H9 (cell line): ENCODE measurements at regions not wholly inside any gene's neighbourhood (a gene's known extent, or its start where the extent isn't known, plus 50 kb on each side); places are given as distances from the start of the nearest gene placed in this dataset.

Source experiments
- DNase-seq: peaks from one replicate; pipeline ENCODE4 v3.0.0-alpha.2; 2017
- H2AFZ ChIP-seq: one replicate; pipeline ENCODE4 v1.6.1; 2013; ENCODE audit warnings: mild to moderate bottlenecking, low read length, control low read depth, moderate library complexity
- H2AK5ac ChIP-seq: 2 replicates; pipeline ENCODE4 v1.6.1; 2013; ENCODE audit warnings: low read length, control low read depth, mixed read lengths; ENCODE audit not compliant: insufficient read length
- H2BK120ac ChIP-seq: one replicate; pipeline ENCODE4 v1.6.1; 2013; ENCODE audit warnings: low read depth, mild to moderate bottlenecking, low read length, control low read depth, inconsistent platforms; ENCODE audit not compliant: poor library complexity, severe bottlenecking
- H2BK12ac ChIP-seq: 2 replicates; pipeline ENCODE4 v1.6.1; 2013; ENCODE audit warnings: low read length, control low read depth, mixed read lengths, low read depth; ENCODE audit not compliant: insufficient read length
- H2BK15ac ChIP-seq: 2 replicates; pipeline ENCODE4 v1.6.1; 2013; ENCODE audit warnings: low read depth, low read length, control low read depth
- H2BK20ac ChIP-seq: one replicate; pipeline ENCODE4 v1.6.1; 2013; ENCODE audit warnings: low read depth, mild to moderate bottlenecking, low read length, control low read depth, inconsistent platforms; ENCODE audit not compliant: poor library complexity, severe bottlenecking
- H2BK5ac ChIP-seq: 2 replicates; pipeline ENCODE4 v1.6.1; 2013; ENCODE audit warnings: low read length, control low read depth, mixed read lengths; ENCODE audit not compliant: insufficient read length
- H3K14ac ChIP-seq: 2 replicates; pipeline ENCODE4 v1.6.1; 2013; ENCODE audit warnings: low read length, control low read depth; ENCODE audit not compliant: insufficient read depth
- H3K18ac ChIP-seq: 2 replicates; pipeline ENCODE4 v1.6.1; 2013; ENCODE audit warnings: low read depth, mild to moderate bottlenecking, mixed read lengths, low read length, control low read depth; ENCODE audit not compliant: insufficient read length
- H3K23ac ChIP-seq: 2 replicates; pipeline ENCODE4 v1.6.1; 2013; ENCODE audit warnings: low read length, control low read depth, mixed read lengths, low read depth; ENCODE audit not compliant: insufficient read length
- H3K23me2 ChIP-seq: 2 replicates; pipeline ENCODE4 v1.6.1; 2013; ENCODE audit warnings: low read depth, mild to moderate bottlenecking, mixed read lengths, low read length, control low read depth; ENCODE audit not compliant: insufficient read length, poor library complexity, severe bottlenecking
- H3K27ac ChIP-seq: 2 replicates; pipeline ENCODE4 v1.5.1; 2013; ENCODE audit warnings: low read length, control low read depth, mixed read lengths, low read depth; ENCODE audit not compliant: insufficient read length
- H3K27me3 ChIP-seq: 2 replicates; pipeline ENCODE4 v1.6.1; 2013; ENCODE audit warnings: low read length, control low read depth, inconsistent platforms; ENCODE audit not compliant: insufficient read depth
- H3K4ac ChIP-seq: 2 replicates; pipeline ENCODE4 v1.6.1; 2013; ENCODE audit warnings: low read depth, mild to moderate bottlenecking, control low read depth, inconsistent platforms, low read length, moderate library complexity
- H3K4me1 ChIP-seq: 2 replicates; pipeline ENCODE4 v1.6.1; 2013; ENCODE audit warnings: low read length, control low read depth, inconsistent platforms; ENCODE audit not compliant: insufficient read depth
- H3K4me2 ChIP-seq: 2 replicates; pipeline ENCODE4 v1.6.1; 2013; ENCODE audit warnings: low read length, control low read depth, mixed read lengths; ENCODE audit not compliant: insufficient read length, insufficient read depth
- H3K56ac ChIP-seq: 2 replicates; pipeline ENCODE4 v1.6.1; 2013; ENCODE audit warnings: low read depth, mild to moderate bottlenecking, mixed read lengths, low read length, control low read depth; ENCODE audit not compliant: insufficient read length
- H3K79me1 ChIP-seq: 2 replicates; pipeline ENCODE4 v1.6.1; 2013; ENCODE audit warnings: low read depth, mild to moderate bottlenecking, moderate library complexity, low read length, control low read depth, inconsistent platforms; ENCODE audit not compliant: insufficient read depth, poor library complexity, severe bottlenecking
- H3K79me2 ChIP-seq: 2 replicates; pipeline ENCODE4 v1.6.1; 2013; ENCODE audit warnings: low read length, control low read depth, inconsistent platforms; ENCODE audit not compliant: insufficient read depth
- H3K9ac ChIP-seq: 2 replicates; pipeline ENCODE4 v1.6.1; 2013; ENCODE audit warnings: low read length, control low read depth, mixed read lengths; ENCODE audit not compliant: insufficient read length; ENCODE audit errors: extremely low read depth
- H3K9me3 ChIP-seq: one replicate; pipeline ENCODE4 v1.6.1; 2013; ENCODE audit warnings: low read depth, low read length, inconsistent platforms; ENCODE audit not compliant: control insufficient read depth
- H3T11ph ChIP-seq: one replicate; pipeline ENCODE4 v1.6.1; 2013; ENCODE audit warnings: mild to moderate bottlenecking, low read length, control low read depth, inconsistent platforms
- H4K20me1 ChIP-seq: one replicate; pipeline ENCODE4 v1.6.1; 2013; ENCODE audit not compliant: control insufficient read depth, insufficient read length, insufficient read depth
- H4K5ac ChIP-seq: 2 replicates; pipeline ENCODE4 v1.6.1; 2013; ENCODE audit warnings: low read depth, mild to moderate bottlenecking, mixed read lengths, low read length, control low read depth; ENCODE audit not compliant: insufficient read length
- H4K8ac ChIP-seq: replicated peaks from 2 replicates; pipeline ENCODE4 v1.6.1; 2013; ENCODE audit warnings: low read length, control low read depth, mixed read lengths, low read depth; ENCODE audit not compliant: insufficient read length
- H4K91ac ChIP-seq: 2 replicates; pipeline ENCODE4 v1.6.1; 2013; ENCODE audit warnings: low read depth, mild to moderate bottlenecking, moderate library complexity, mixed read lengths, low read length, control low read depth; ENCODE audit not compliant: insufficient read length
- H3K27ac Mint-ChIP-seq, 3 experiments: 2 replicates in 2 of 3; 3 replicates in 1 of 3; pipeline ENCODE4 v1.8.0; 2020 to 2021; ENCODE audit warnings: mixed read lengths in 3 of 3, mild to moderate bottlenecking in 1 of 3, moderate library complexity in 1 of 3
- H3K27me3 Mint-ChIP-seq: 2 replicates; pipeline ENCODE4 v1.8.0; 2021; ENCODE audit warnings: low read depth, mild to moderate bottlenecking, moderate library complexity, mixed read lengths
- H3K36me3 Mint-ChIP-seq, 3 experiments: 2 replicates in 2 of 3; 3 replicates in 1 of 3; pipeline ENCODE4 v1.8.0; 2020 to 2021; ENCODE audit warnings: low read depth in 3 of 3, mixed read lengths in 3 of 3; ENCODE audit not compliant: insufficient read depth in 1 of 3
- H3K4me1 Mint-ChIP-seq, 2 experiments: 2 replicates each; pipeline ENCODE4 v1.8.0; 2020; ENCODE audit warnings: mixed read lengths in 2 of 2
- H3K4me3 Mint-ChIP-seq, 2 experiments: 2 replicates in 1 of 2; 3 replicates in 1 of 2; pipeline ENCODE4 v1.8.0; 2020 to 2021; ENCODE audit warnings: mild to moderate bottlenecking in 2 of 2, mixed read lengths in 2 of 2, moderate library complexity in 1 of 2
- H3K9me3 Mint-ChIP-seq, 2 experiments: 2 replicates in 1 of 2; 3 replicates in 1 of 2; pipeline ENCODE4 v1.8.0; 2020; ENCODE audit warnings: mild to moderate bottlenecking in 2 of 2, mixed read lengths in 2 of 2, moderate library complexity in 1 of 2
- WGBS: extraction: QIAGEN DNeasy Blood & Tissue Kit; methylation state at CpG from one replicate; pipeline ENCODE4 v1.1.7; 2013; ENCODE audit warnings: missing lambda C conversion rate, low lambda C conversion rate, mixed read lengths; ENCODE audit not compliant: insufficient read length; ENCODE audit errors: extremely low coverage; 5-methylcytosine and 5-hydroxymethylcytosine counted together
- TF ChIP-seq, protein P1 (sequence below): fragments of 200-600 bp; sonication (generic); conservative IDR thresholded peaks from 3 replicates; pipeline ENCODE4 v1.8.0; 2021; ENCODE audit warnings: antibody characterized with exemption, mild to moderate bottlenecking

DNA sequence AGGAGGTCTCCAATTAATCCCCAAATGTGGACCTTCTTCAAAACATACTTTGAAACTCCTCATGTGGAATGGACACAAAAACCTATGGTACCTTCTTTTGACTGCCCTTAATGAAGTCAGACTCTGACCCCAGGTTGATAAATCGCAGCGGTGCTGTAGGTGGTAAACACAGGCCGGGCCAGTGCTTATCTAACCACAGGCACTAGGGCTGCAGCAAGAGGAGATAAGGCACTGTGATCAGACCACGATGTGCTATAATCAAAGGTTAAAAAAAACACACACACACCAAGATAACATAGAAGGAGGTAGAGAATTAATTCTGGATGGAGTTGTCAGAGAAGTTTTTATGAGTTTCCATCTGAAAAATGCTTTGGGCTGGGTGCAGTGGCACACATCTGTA, 52.3 kb upstream of the SIPA1L2 start:
- WGBS: no CpG with 5 or more reads among the region's 4 CpGs
- no peak for DNase-seq

More for the DNA sequence above, 52.3 kb upstream of the SIPA1L2 start:
- no peak overlapping the region for H3K56ac ChIP-seq
- no peak overlapping the region for H2BK5ac ChIP-seq
- Mint-ChIP-seq H3K36me3 (no peaks in the 10 kb centered on the region), H3K4me1 (no peaks in the 10 kb centered on the region), H3K4me3 (no peak overlapping the region), H3K27ac (no peak overlapping the region), H3K27me3 (peaks cover 7% of the 10 kb centered on the region), H3K9me3 (no peaks in the 10 kb centered on the region)
- H3K9ac ChIP-seq: no peak overlapping the region
- H2BK20ac ChIP-seq: no peak overlapping the region
- no peaks in the 10 kb centered on the region for H3K79me2 ChIP-seq
- H3T11ph ChIP-seq: no peak overlapping the region
- H4K91ac ChIP-seq: no peak overlapping the region
- no peak overlapping the region for H3K4ac ChIP-seq
- H2AFZ ChIP-seq: no peak overlapping the region
- no peaks in the 10 kb centered on the region for H3K79me1 ChIP-seq
- H3K4me2 ChIP-seq: no peak overlapping the region
- no peaks in the 10 kb centered on the region for H3K27me3 ChIP-seq
- no peaks in the 10 kb centered on the region for H3K9me3 ChIP-seq
- H3K27ac ChIP-seq: no peak overlapping the region
- H4K5ac ChIP-seq: no peak overlapping the region
- no peak overlapping the region for H2AK5ac ChIP-seq
- TF ChIP-seq, protein P1, sequence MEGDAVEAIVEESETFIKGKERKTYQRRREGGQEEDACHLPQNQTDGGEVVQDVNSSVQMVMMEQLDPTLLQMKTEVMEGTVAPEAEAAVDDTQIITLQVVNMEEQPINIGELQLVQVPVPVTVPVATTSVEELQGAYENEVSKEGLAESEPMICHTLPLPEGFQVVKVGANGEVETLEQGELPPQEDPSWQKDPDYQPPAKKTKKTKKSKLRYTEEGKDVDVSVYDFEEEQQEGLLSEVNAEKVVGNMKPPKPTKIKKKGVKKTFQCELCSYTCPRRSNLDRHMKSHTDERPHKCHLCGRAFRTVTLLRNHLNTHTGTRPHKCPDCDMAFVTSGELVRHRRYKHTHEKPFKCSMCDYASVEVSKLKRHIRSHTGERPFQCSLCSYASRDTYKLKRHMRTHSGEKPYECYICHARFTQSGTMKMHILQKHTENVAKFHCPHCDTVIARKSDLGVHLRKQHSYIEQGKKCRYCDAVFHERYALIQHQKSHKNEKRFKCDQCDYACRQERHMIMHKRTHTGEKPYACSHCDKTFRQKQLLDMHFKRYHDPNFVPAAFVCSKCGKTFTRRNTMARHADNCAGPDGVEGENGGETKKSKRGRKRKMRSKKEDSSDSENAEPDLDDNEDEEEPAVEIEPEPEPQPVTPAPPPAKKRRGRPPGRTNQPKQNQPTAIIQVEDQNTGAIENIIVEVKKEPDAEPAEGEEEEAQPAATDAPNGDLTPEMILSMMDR: no peak
- no peak overlapping the region for H3K18ac ChIP-seq
- no peak overlapping the region for H2BK15ac ChIP-seq
- H3K4me1 ChIP-seq: no peaks in the 10 kb centered on the region
- H2BK12ac ChIP-seq: no peak overlapping the region
- H2BK120ac ChIP-seq: no peak overlapping the region
- no peak overlapping the region for H4K8ac ChIP-seq
- no peak overlapping the region for H3K14ac ChIP-seq
- no peaks in the 10 kb centered on the region for H4K20me1 ChIP-seq
- H3K23me2 ChIP-seq: no peaks in the 10 kb centered on the region
- H3K23ac ChIP-seq: no peak overlapping the region
